ENCODE measurements at regions not wholly inside any gene's neighbourhood (a gene's known extent, or its start where the extent isn't known, plus 50 kb on each side); places are given as distances from the start of the nearest gene placed in this dataset.

GRCh38 chr21:22476214-22476613, 1478.0 kb downstream of the NCAM2 start:
- TF ChIP-seq EZH2 (IDR thresholded peaks at IDR 0.05; ENCODE audit: low read depth) = no peak
- TF ChIP-seq CTCF (conservative IDR thresholded peaks at IDR 0.05) = no peak

DNA sequence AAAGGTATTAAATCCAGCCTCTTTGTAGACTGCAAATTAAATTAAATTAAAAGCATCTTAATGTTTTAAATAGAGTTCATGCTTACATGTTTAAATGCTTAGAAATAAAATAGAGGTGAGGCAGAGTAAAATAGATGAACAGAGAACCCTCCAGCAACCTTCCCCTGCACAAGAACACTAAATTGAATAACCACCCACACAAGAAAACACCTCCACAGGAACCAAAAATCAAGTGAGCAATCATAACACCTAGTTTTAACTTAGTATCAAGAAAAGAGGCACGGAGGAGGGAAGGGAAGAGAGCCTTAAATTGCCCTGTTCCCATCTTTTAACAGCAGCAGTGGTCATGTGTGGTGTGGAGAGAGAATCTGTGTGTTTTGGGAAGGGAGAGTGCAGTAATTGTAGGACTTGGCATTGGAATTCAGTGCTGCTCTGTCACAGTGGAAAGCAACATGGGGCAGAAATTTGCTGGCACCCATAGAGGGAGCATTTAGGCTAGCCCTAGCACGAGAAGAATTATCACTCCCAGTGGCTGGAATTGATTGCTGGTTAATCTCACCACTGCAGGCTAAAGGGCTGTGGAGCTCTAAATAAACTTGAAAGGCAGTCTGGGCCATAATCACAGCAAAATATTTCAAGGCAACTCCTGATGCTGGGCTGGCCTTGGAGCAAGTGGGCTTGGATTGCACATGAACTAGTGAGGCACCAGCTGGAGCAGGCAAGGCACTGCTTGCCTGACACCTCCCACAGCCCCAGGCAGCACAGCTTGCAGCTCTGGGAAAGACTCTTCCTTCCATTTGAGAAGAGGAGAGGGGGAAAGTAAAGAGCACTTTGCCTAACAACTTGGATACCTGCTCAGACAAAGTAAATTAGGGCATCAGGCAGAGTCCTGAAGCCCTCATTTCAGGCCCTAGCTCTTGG, 1478.8 kb downstream of the NCAM2 start:
- Histone ChIP-seq H3K4me3 (no peak overlapping the region), H3F3A (ENCODE audit: insufficient read depth, low read depth) (no peaks in the 10 kb centered on the region), H3K4me2 (no peak overlapping the region), H2AFZ (no peak overlapping the region), H3K27me3 (ENCODE audit: insufficient read depth, low read depth) (no peaks in the 10 kb centered on the region), H3K4me1 (replicated peaks; ENCODE audit: insufficient read depth) (no peaks in the 10 kb centered on the region), H4K20me1 (ENCODE audit: insufficient read depth) (no peaks in the 10 kb centered on the region), H3K36me3 (ENCODE audit: low read depth) (no peaks in the 10 kb centered on the region), H3K27ac (no peak overlapping the region), H3K79me2 (ENCODE audit: low read depth) (no peaks in the 10 kb centered on the region), H3K9me2 (ENCODE audit: insufficient read depth) (no peaks in the 10 kb centered on the region), H3K9me3 (ENCODE audit: insufficient read depth, low read depth) (no peaks in the 10 kb centered on the region)
- TF ChIP-seq CTCF (conservative IDR thresholded peaks at IDR 0.05) (no peak), EZH2 (IDR thresholded peaks at IDR 0.05; ENCODE audit: low read depth) (no peak)
- intact Hi-C loops (cut with micrococcal nuclease; ENCODE audit: unreplicated experiment) = no loop called here
- no peak for DNase-seq
- CTCF ChIA-PET = no interaction called here
- no TSS peak for BruUV-seq (replicated peaks)
- POLR2A ChIA-PET (ENCODE audit: unreplicated experiment) = no interaction called here

More at GRCh38 chr21:22476214-22476613, 1478.0 kb downstream of the NCAM2 start:
- no peak for DNase-seq
- Histone ChIP-seq H3K4me2 (no peak overlapping the region), H3F3A (ENCODE audit: insufficient read depth, low read depth) (no peaks in the 10 kb centered on the region), H3K27ac (no peak overlapping the region), H3K79me2 (ENCODE audit: low read depth) (no peaks in the 10 kb centered on the region), H3K4me3 (no peak overlapping the region), H3K4me1 (replicated peaks; ENCODE audit: insufficient read depth) (no peaks in the 10 kb centered on the region), H3K9me3 (ENCODE audit: insufficient read depth, low read depth) (no peaks in the 10 kb centered on the region), H3K36me3 (ENCODE audit: low read depth) (no peaks in the 10 kb centered on the region), H3K9me2 (ENCODE audit: insufficient read depth) (no peaks in the 10 kb centered on the region), H4K20me1 (ENCODE audit: insufficient read depth) (no peaks in the 10 kb centered on the region), H2AFZ (no peak overlapping the region), H3K27me3 (ENCODE audit: insufficient read depth, low read depth) (no peaks in the 10 kb centered on the region)
- CTCF ChIA-PET = no interaction called here
- no TSS peak for BruUV-seq (replicated peaks)
- POLR2A ChIA-PET (ENCODE audit: unreplicated experiment) = no interaction called here
- intact Hi-C loops (cut with micrococcal nuclease; ENCODE audit: unreplicated experiment) = no loop called here

GRCh38 chr21:22490049-22490448, 1491.8 kb downstream of the NCAM2 start:
- H3K27ac ChIP-seq = no peak overlapping the region

More at GRCh38 chr21:22490049-22490448, 1491.8 kb downstream of the NCAM2 start:
- Histone ChIP-seq H3K4me3 (no peak overlapping the region), H3K4me2 (no peak overlapping the region), H3K27me3 (ENCODE audit: insufficient read depth, low read depth) (no peaks in the 10 kb centered on the region), H3F3A (ENCODE audit: insufficient read depth, low read depth) (no peaks in the 10 kb centered on the region), H3K4me1 (replicated peaks; ENCODE audit: insufficient read depth) (no peaks in the 10 kb centered on the region), H3K79me2 (ENCODE audit: low read depth) (no peaks in the 10 kb centered on the region), H3K9me2 (ENCODE audit: insufficient read depth) (no peaks in the 10 kb centered on the region), H2AFZ (no peak overlapping the region), H4K20me1 (ENCODE audit: insufficient read depth) (no peaks in the 10 kb centered on the region), H3K36me3 (ENCODE audit: low read depth) (no peaks in the 10 kb centered on the region), H3K9me3 (ENCODE audit: insufficient read depth, low read depth) (no peaks in the 10 kb centered on the region)
- intact Hi-C loops (cut with micrococcal nuclease; ENCODE audit: unreplicated experiment) = no loop called here
- ChIA-PET CTCF (no interaction called here), POLR2A (ENCODE audit: unreplicated experiment) (no interaction called here)
- TF ChIP-seq EZH2 (IDR thresholded peaks at IDR 0.05; ENCODE audit: low read depth) (no peak), CTCF (conservative IDR thresholded peaks at IDR 0.05) (no peak)
- no TSS peak for BruUV-seq (replicated peaks)
- DNase-seq = no peak
